ENCODE measurements at regions not wholly inside any gene's neighbourhood (a gene's known extent, or its start where the extent isn't known, plus 50 kb on each side); places are given as distances from the start of the nearest gene placed in this dataset.
"Not testable (repeated sequence)": the region's sequence is repeated elsewhere in the genome, so short reads cannot be mapped to it uniquely, and the experiment has no call there.

- DNase-seq = no peak
- POLR2A ChIA-PET (ENCODE audit: partially characterized antibody) = no interaction called here
Measured at GRCh38 chr6:97347111-97347510, 64.1 kb upstream of the MMS22L start.

GRCh38 chr6:97361286-97361685 lies 78.3 kb upstream of the MMS22L start:
- H3K4me1 Mint-ChIP-seq = no peaks in the 10 kb centered on the region
- CTCF ChIA-PET (ENCODE audit: partially characterized antibody) = no interaction called here

More at GRCh38 chr6:97347111-97347510, 64.1 kb upstream of the MMS22L start:
- Histone ChIP-seq H3K4me1 (ENCODE audit: insufficient read depth, low read length) (no peaks in the 10 kb centered on the region), H3K4me3 (ENCODE audit: low read length in 2 of 2) (no peak overlapping the region), H3K27ac (ENCODE audit: low read depth, low read length) (no peak overlapping the region), H3K27me3 (ENCODE audit: insufficient read depth, low read length) (no peaks in the 10 kb centered on the region), H3K36me3 (ENCODE audit: insufficient read depth, low read length) (no peaks in the 10 kb centered on the region), H3K9me3 (ENCODE audit: control insufficient read depth in 1 of 2, low read length in 2 of 2) (no peaks in the 10 kb centered on the region)
- H3K4me3 Mint-ChIP-seq = no peak overlapping the region
- CTCF ChIA-PET (ENCODE audit: partially characterized antibody) = no interaction called here
- H3K9me3 Mint-ChIP-seq = peaks cover 0 to 3% (median 0%) of the 10 kb centered on the region in 8 donors
- H3K4me1 Mint-ChIP-seq = no peaks in the 10 kb centered on the region
- intact Hi-C loops (cut with micrococcal nuclease) = no loop called here
- no peak overlapping the region for H3K27ac Mint-ChIP-seq
- H3K36me3 Mint-ChIP-seq = no peaks in the 10 kb centered on the region
- peaks cover 0 to 2% of the 10 kb centered on the region in 2 donors for H3K27me3 Mint-ChIP-seq

GRCh38 chr6:97364327-97364726 lies 81.3 kb upstream of the MMS22L start:
- H3K27me3 Mint-ChIP-seq = no peaks in the 10 kb centered on the region
- H3K9me3 Mint-ChIP-seq = no peaks in the 10 kb centered on the region
- no peak overlapping the region for H3K27ac ChIP-seq (ENCODE audit: low read depth, low read length)
- no peaks in the 10 kb centered on the region for H3K4me1 ChIP-seq (ENCODE audit: insufficient read depth, low read length)
- H3K36me3 Mint-ChIP-seq = no peaks in the 10 kb centered on the region
- no peaks in the 10 kb centered on the region for H3K36me3 ChIP-seq (ENCODE audit: insufficient read depth, low read length)
- no peaks in the 10 kb centered on the region for H3K27me3 ChIP-seq (ENCODE audit: insufficient read depth, low read length)
- no peak for DNase-seq
- H3K27ac Mint-ChIP-seq = no peak overlapping the region
- H3K9me3 ChIP-seq (ENCODE audit: control insufficient read depth in 1 of 2, low read length in 2 of 2) = no peaks in the 10 kb centered on the region
- no peak overlapping the region for H3K4me3 ChIP-seq (ENCODE audit: low read length in 2 of 2)
- intact Hi-C loops (cut with micrococcal nuclease) = no loop called here
- CTCF ChIA-PET (ENCODE audit: partially characterized antibody) = no interaction called here
- H3K4me3 Mint-ChIP-seq = no peak overlapping the region
- POLR2A ChIA-PET (ENCODE audit: partially characterized antibody) = no interaction called here
- H3K4me1 Mint-ChIP-seq = no peaks in the 10 kb centered on the region

More at GRCh38 chr6:97361286-97361685, 78.3 kb upstream of the MMS22L start:
- Mint-ChIP-seq H3K36me3 (no peaks in the 10 kb centered on the region), H3K27me3 (peaks cover 4 to 5% of the 10 kb centered on the region in 2 donors), H3K4me3 (no peak overlapping the region), H3K27ac (no peak overlapping the region), H3K9me3 (no peaks in the 10 kb centered on the region)
- no peaks in the 10 kb centered on the region for H3K27me3 ChIP-seq (ENCODE audit: insufficient read depth, low read length)
- no peak overlapping the region for H3K27ac ChIP-seq (ENCODE audit: low read depth, low read length)
- no peaks in the 10 kb centered on the region for H3K36me3 ChIP-seq (ENCODE audit: insufficient read depth, low read length)
- H3K4me3 ChIP-seq (ENCODE audit: low read length in 2 of 2) = no peak overlapping the region
- no peaks in the 10 kb centered on the region for H3K9me3 ChIP-seq (ENCODE audit: control insufficient read depth in 1 of 2, low read length in 2 of 2)
- intact Hi-C loops (cut with micrococcal nuclease) = no loop called here
- no peaks in the 10 kb centered on the region for H3K4me1 ChIP-seq (ENCODE audit: insufficient read depth, low read length)
- POLR2A ChIA-PET (ENCODE audit: partially characterized antibody) = no interaction called here
- DNase-seq = no peak

- H3K27me3 ChIP-seq (ENCODE audit: insufficient read depth, low read length); H3K4me1 ChIP-seq (ENCODE audit: insufficient read depth, low read length); H3K36me3 Mint-ChIP-seq; H3K9me3 ChIP-seq (ENCODE audit: control insufficient read depth in 1 of 2, low read length in 2 of 2); DNase-seq; H3K27me3 Mint-ChIP-seq; CTCF ChIA-PET (ENCODE audit: partially characterized antibody); H3K27ac ChIP-seq (ENCODE audit: low read depth, low read length); POLR2A ChIA-PET (ENCODE audit: partially characterized antibody); H3K9me3 Mint-ChIP-seq; intact Hi-C loops (cut with micrococcal nuclease); H3K4me3 ChIP-seq (ENCODE audit: low read length in 2 of 2); H3K4me1 Mint-ChIP-seq; H3K4me3 Mint-ChIP-seq; H3K36me3 ChIP-seq (ENCODE audit: insufficient read depth, low read length); H3K27ac Mint-ChIP-seq: not testable (repeated sequence)
Measured at GRCh38 chr6:97382071-97382470, 99.1 kb upstream of the MMS22L start.

GRCh38 chr6:97392735-97393134 lies 109.7 kb upstream of the MMS22L start:
- DNase-seq = no peak
- no peaks in the 10 kb centered on the region for H3K27me3 ChIP-seq (ENCODE audit: insufficient read depth, low read length)
- no peaks in the 10 kb centered on the region for H3K36me3 ChIP-seq (ENCODE audit: insufficient read depth, low read length)
- no peaks in the 10 kb centered on the region for H3K4me1 ChIP-seq (ENCODE audit: insufficient read depth, low read length)
- H3K4me3 ChIP-seq (ENCODE audit: low read length in 2 of 2) = no peak overlapping the region
- H3K36me3 Mint-ChIP-seq = no peaks in the 10 kb centered on the region
- ChIA-PET POLR2A (ENCODE audit: partially characterized antibody) (no interaction called here), CTCF (ENCODE audit: partially characterized antibody) (interaction anchor here (1.5 to 7.1 kb wide), 2 partner anchors 205 to 211 kb away, joined by 4 to 79 read pairs; no protein-coding TSS in a partner anchor)
- H3K27me3 Mint-ChIP-seq = peaks cover 6 to 8% of the 10 kb centered on the region in 2 donors
- no peak overlapping the region for H3K4me3 Mint-ChIP-seq
- no peaks in the 10 kb centered on the region for H3K4me1 Mint-ChIP-seq
- no peaks in the 10 kb centered on the region for H3K9me3 ChIP-seq (ENCODE audit: control insufficient read depth in 1 of 2, low read length in 2 of 2)
- no peak overlapping the region for H3K27ac ChIP-seq (ENCODE audit: low read depth, low read length)
- no peaks in the 10 kb centered on the region for H3K9me3 Mint-ChIP-seq
- H3K27ac Mint-ChIP-seq = no peak overlapping the region
- intact Hi-C loops (cut with micrococcal nuclease) = loop anchor here (5.0 to 10.0 kb wide), 3 partner anchors 868 to 1960 kb away; partner anchors contain the start of gene UFL1

- DNase-seq = peak; percentile 40 to 58 (median 51)
Measured at GRCh38 chr6:97394160-97394748, 111.2 kb upstream of the MMS22L start.

GRCh38 chr6:97396880-97397279 lies 113.9 kb upstream of the MMS22L start:
- Histone ChIP-seq H3K9me3 (ENCODE audit: control insufficient read depth in 1 of 2, low read length in 2 of 2) (no peaks in the 10 kb centered on the region), H3K27ac (ENCODE audit: low read depth, low read length) (no peak overlapping the region), H3K4me1 (ENCODE audit: insufficient read depth, low read length) (no peaks in the 10 kb centered on the region), H3K36me3 (ENCODE audit: insufficient read depth, low read length) (no peaks in the 10 kb centered on the region), H3K4me3 (ENCODE audit: low read length in 2 of 2) (no peak overlapping the region), H3K27me3 (ENCODE audit: insufficient read depth, low read length) (no peaks in the 10 kb centered on the region)
- no peak overlapping the region for H3K4me3 Mint-ChIP-seq
- no peaks in the 10 kb centered on the region for H3K9me3 Mint-ChIP-seq
- POLR2A ChIA-PET (ENCODE audit: partially characterized antibody) = no interaction called here
- no peaks in the 10 kb centered on the region for H3K4me1 Mint-ChIP-seq
- H3K36me3 Mint-ChIP-seq = no peaks in the 10 kb centered on the region
- CTCF ChIA-PET (ENCODE audit: partially characterized antibody) = interaction anchor here (7.1 kb wide), 1 partner anchor 210 kb away, joined by 79 read pairs; no protein-coding TSS in a partner anchor
- H3K27me3 Mint-ChIP-seq = peaks cover 7% of the 10 kb centered on the region in 2 donors
- no peak overlapping the region for H3K27ac Mint-ChIP-seq
- intact Hi-C loops (cut with micrococcal nuclease) = loop anchor here (10.0 kb wide), 1 partner anchor 872 kb away; the partner anchor contains the start of gene UFL1
- DNase-seq = no peak

More at GRCh38 chr6:97394160-97394748, 111.2 kb upstream of the MMS22L start:
- POLR2A ChIA-PET (ENCODE audit: partially characterized antibody) = no interaction called here
- intact Hi-C loops (cut with micrococcal nuclease) = loop anchor here (1.0 to 10.0 kb wide), 7 partner anchors 179 to 1962 kb away; partner anchors contain the start of gene UFL1
- H3K27me3 Mint-ChIP-seq = peaks cover 6 to 8% of the 10 kb centered on the region in 2 donors
- Histone ChIP-seq H3K27ac (ENCODE audit: low read depth, low read length) (no peak overlapping the region), H3K27me3 (ENCODE audit: insufficient read depth, low read length) (no peaks in the 10 kb centered on the region), H3K4me3 (ENCODE audit: low read length in 2 of 2) (no peak overlapping the region), H3K9me3 (ENCODE audit: control insufficient read depth in 1 of 2, low read length in 2 of 2) (no peaks in the 10 kb centered on the region), H3K36me3 (ENCODE audit: insufficient read depth, low read length) (no peaks in the 10 kb centered on the region), H3K4me1 (ENCODE audit: insufficient read depth, low read length) (no peaks in the 10 kb centered on the region)
- H3K4me3 Mint-ChIP-seq = no peak overlapping the region
- no peak overlapping the region for H3K27ac Mint-ChIP-seq
- H3K4me1 Mint-ChIP-seq = no peaks in the 10 kb centered on the region
- no peaks in the 10 kb centered on the region for H3K9me3 Mint-ChIP-seq
- no peaks in the 10 kb centered on the region for H3K36me3 Mint-ChIP-seq
- CTCF ChIA-PET (ENCODE audit: partially characterized antibody) = interaction anchor here (1.0 to 7.1 kb wide), 5 partner anchors 12 to 219 kb away, joined by 3 to 79 read pairs (median 3); no protein-coding TSS in a partner anchor

All from CD4-positive, alpha-beta memory T cell (primary cell).